ENCODE measurements at regions not wholly inside any gene's neighbourhood (a gene's known extent, or its start where the extent isn't known, plus 50 kb on each side); places are given as distances from the start of the nearest gene placed in this dataset.

GRCh38 chr1:14482784-14483450 is 115.6 kb upstream of the KAZN start:
- TF ChIP-seq CTCF (IDR thresholded peaks at IDR 0.05) = no peak
- TF ChIP-seq POLR2AphosphoS5 (IDR thresholded peaks at IDR 0.05) = no peak
- no peak for TF ChIP-seq EP300 (IDR thresholded peaks at IDR 0.05)
- no peak for TF ChIP-seq POLR2A (IDR thresholded peaks at IDR 0.05)
